Activated CD4-positive, alpha-beta T cell treated with anti-CD3 and anti-CD28 coated beads for 36 hours (primary cell): ENCODE measurements at regions not wholly inside any gene's neighbourhood (a gene's known extent, or its start where the extent isn't known, plus 50 kb on each side); places are given as distances from the start of the nearest gene placed in this dataset.

Experiments used
- ATAC-seq: fragments of 200-7000 bp; cut with Tn5 transposase; one replicate; pipeline ENCODE4 v1.10.0; 2021; ENCODE audit warnings: mild to moderate bottlenecking, moderate library complexity
- CTCF ChIA-PET: fragments of 350-600 bp; sonication (Branson Sonifier 250); formaldehyde crosslinking; loops from one replicate; lab custom pipeline; 2021; ENCODE audit warnings: antibody characterized with exemption; lab: Charles Lee
- POLR2A ChIA-PET: fragments of 350-600 bp; sonication (Branson Sonifier 250); formaldehyde crosslinking; loops from one replicate; lab custom pipeline; 2021; ENCODE audit warnings: antibody characterized with exemption, inconsistent platforms; lab: Charles Lee
- DNase-seq: peaks from one replicate; pipeline ENCODE4 v3.0.0-alpha.2; 2020
- H3K27ac Mint-ChIP-seq: one replicate; pipeline ENCODE4 v1.8.0; 2021; ENCODE audit warnings: mixed read lengths
- H3K27me3 Mint-ChIP-seq: one replicate; pipeline ENCODE4 v1.8.0; 2021; ENCODE audit warnings: mixed read lengths
- H3K36me3 Mint-ChIP-seq: one replicate; pipeline ENCODE4 v1.8.0; 2021; ENCODE audit warnings: low read depth, mixed read lengths
- H3K4me1 Mint-ChIP-seq: one replicate; pipeline ENCODE4 v1.8.0; 2021; ENCODE audit warnings: mixed read lengths
- H3K4me3 Mint-ChIP-seq: one replicate; pipeline ENCODE4 v1.8.0; 2021; ENCODE audit warnings: mild to moderate bottlenecking, moderate library complexity, mixed read lengths
- H3K9me3 Mint-ChIP-seq: one replicate; pipeline ENCODE4 v1.8.0; 2021; ENCODE audit warnings: low read depth, mixed read lengths
- intact Hi-C, 2 experiments: fragments of 100-400 bp; cut with DNase I in 1 of 2; cut with micrococcal nuclease in 1 of 2; formaldehyde crosslinking; loops; one replicate each; pipeline versions ENCODE4 v1.14.2 to v1.15.1; 2022 to 2024; cut with DNase I, micrococcal nuclease

GRCh38 chr3:152038490-152038889 lies 165.0 kb downstream of the SUCNR1 start:
- CTCF ChIA-PET: interaction anchor here (1.1 kb wide), 1 partner anchor 9 kb away, joined by 3 read pairs; no protein-coding TSS in a partner anchor

GRCh38 chr3:152039887-152040286 lies 166.4 kb downstream of the SUCNR1 start:
- intact Hi-C loops: no loop called here
- Mint-ChIP-seq H3K9me3 (peaks cover 12% of the 10 kb centered on the region), H3K27ac (no peak overlapping the region), H3K27me3 (no peaks in the 10 kb centered on the region), H3K4me3 (no peak overlapping the region), H3K36me3 (no peaks in the 10 kb centered on the region), H3K4me1 (peaks cover 3% of the 10 kb centered on the region)
- DNase-seq (no peak), ATAC-seq (peak; percentile 30)
- ChIA-PET POLR2A (interaction anchor here (0.6 kb wide), 1 partner anchor 256 kb away, joined by 3 read pairs; no protein-coding TSS in a partner anchor), CTCF (interaction anchor here (0.6 to 0.9 kb wide), 2 partner anchors 13 to 354 kb away, joined by 3 read pairs; no protein-coding TSS in a partner anchor)

More at GRCh38 chr3:152038490-152038889, 165.0 kb downstream of the SUCNR1 start:
- Mint-ChIP-seq H3K4me1 (peaks cover 3% of the 10 kb centered on the region), H3K4me3 (no peak overlapping the region), H3K9me3 (peaks cover 14% of the 10 kb centered on the region), H3K27me3 (no peaks in the 10 kb centered on the region), H3K27ac (no peak overlapping the region), H3K36me3 (no peaks in the 10 kb centered on the region)
- DNase-seq: no peak
- no peak for ATAC-seq
- POLR2A ChIA-PET: no interaction called here
- intact Hi-C loops: no loop called here

GRCh38 chr3:152040319-152040718 lies 166.9 kb downstream of the SUCNR1 start:
- Mint-ChIP-seq H3K4me3 (no peak overlapping the region), H3K27me3 (no peaks in the 10 kb centered on the region), H3K36me3 (no peaks in the 10 kb centered on the region), H3K27ac (no peak overlapping the region), H3K4me1 (peaks cover 3% of the 10 kb centered on the region), H3K9me3 (peaks cover 9% of the 10 kb centered on the region)
- intact Hi-C loops: no loop called here
- no peak for DNase-seq
- ChIA-PET POLR2A (interaction anchor here (0.6 kb wide), 1 partner anchor 256 kb away, joined by 3 read pairs; no protein-coding TSS in a partner anchor), CTCF (interaction anchor here (0.6 kb wide), 1 partner anchor 354 kb away, joined by 3 read pairs; no protein-coding TSS in a partner anchor)
- ATAC-seq: no peak

GRCh38 chr3:152043620-152044019 lies 170.2 kb downstream of the SUCNR1 start:
- DNase-seq: no peak
- ATAC-seq: no peak
- Mint-ChIP-seq H3K27me3 (no peaks in the 10 kb centered on the region), H3K27ac (no peak overlapping the region), H3K4me1 (peaks cover 3% of the 10 kb centered on the region), H3K4me3 (no peak overlapping the region), H3K36me3 (no peaks in the 10 kb centered on the region), H3K9me3 (peaks cover under 1% of the 10 kb centered on the region)
- ChIA-PET CTCF (interaction anchor here (2.0 kb wide), 1 partner anchor 13 kb away, joined by 6 read pairs; no protein-coding TSS in a partner anchor), POLR2A (interaction anchor here (0.6 kb wide), 1 partner anchor 225 kb away, joined by 3 read pairs; the partner anchor contains the start of gene MBNL1)
- intact Hi-C loops: no loop called here

- ChIA-PET CTCF (interaction anchor here (0.9 to 1.7 kb wide), 2 partner anchors 20 to 29 kb away, joined by 3 read pairs; no protein-coding TSS in a partner anchor), POLR2A (no interaction called here)
- H3K9me3 Mint-ChIP-seq: no peaks in the 10 kb centered on the region
- H3K36me3 Mint-ChIP-seq: no peaks in the 10 kb centered on the region
- H3K27ac Mint-ChIP-seq: no peak overlapping the region
- ATAC-seq (peak; percentile 33), DNase-seq (no peak)
- intact Hi-C loops: no loop called here
- H3K4me1 Mint-ChIP-seq: no peaks in the 10 kb centered on the region
- no peak overlapping the region for H3K4me3 Mint-ChIP-seq
- no peaks in the 10 kb centered on the region for H3K27me3 Mint-ChIP-seq
These were observed 172.8 kb downstream of the SUCNR1 start for GRCh38 chr3:152046280-152046679.

- ChIA-PET POLR2A (no interaction called here), CTCF (no interaction called here)
- no peak for DNase-seq
- H3K27ac Mint-ChIP-seq: no peak overlapping the region
- no peaks in the 10 kb centered on the region for H3K27me3 Mint-ChIP-seq
- no peak for ATAC-seq
- intact Hi-C loops: no loop called here
- no peak overlapping the region for H3K4me3 Mint-ChIP-seq
- no peaks in the 10 kb centered on the region for H3K9me3 Mint-ChIP-seq
- peaks cover 2% of the 10 kb centered on the region for H3K4me1 Mint-ChIP-seq
- no peaks in the 10 kb centered on the region for H3K36me3 Mint-ChIP-seq
These were observed 174.0 kb downstream of the SUCNR1 start for GRCh38 chr3:152047465-152047864.

GRCh38 chr3:152048831-152049230 lies 175.4 kb downstream of the SUCNR1 start:
- POLR2A ChIA-PET: no interaction called here

GRCh38 chr3:152050903-152051302 lies 177.5 kb downstream of the SUCNR1 start:
- H3K4me1 Mint-ChIP-seq: peaks cover 4% of the 10 kb centered on the region
- H3K9me3 Mint-ChIP-seq: no peaks in the 10 kb centered on the region
- ATAC-seq (no peak), DNase-seq (no peak)
- ChIA-PET POLR2A (no interaction called here), CTCF (no interaction called here)
- H3K36me3 Mint-ChIP-seq: no peaks in the 10 kb centered on the region
- intact Hi-C loops: no loop called here
- no peak overlapping the region for H3K4me3 Mint-ChIP-seq
- no peaks in the 10 kb centered on the region for H3K27me3 Mint-ChIP-seq
- H3K27ac Mint-ChIP-seq: no peak overlapping the region

More at GRCh38 chr3:152048831-152049230, 175.4 kb downstream of the SUCNR1 start:
- H3K27ac Mint-ChIP-seq: no peak overlapping the region
- CTCF ChIA-PET: interaction anchor here (0.6 to 1.0 kb wide), 3 partner anchors 13 to 464 kb away, joined by 3 to 4 read pairs (median 3); no protein-coding TSS in a partner anchor
- H3K4me3 Mint-ChIP-seq: no peak overlapping the region
- H3K36me3 Mint-ChIP-seq: no peaks in the 10 kb centered on the region
- no peak for ATAC-seq
- H3K4me1 Mint-ChIP-seq: peaks cover 4% of the 10 kb centered on the region
- H3K9me3 Mint-ChIP-seq: no peaks in the 10 kb centered on the region
- H3K27me3 Mint-ChIP-seq: no peaks in the 10 kb centered on the region
- no peak for DNase-seq
- intact Hi-C loops: no loop called here

- Mint-ChIP-seq H3K9me3 (no peaks in the 10 kb centered on the region), H3K4me1 (peaks cover 4% of the 10 kb centered on the region), H3K36me3 (no peaks in the 10 kb centered on the region), H3K27me3 (no peaks in the 10 kb centered on the region), H3K4me3 (no peak overlapping the region), H3K27ac (no peak overlapping the region)
- POLR2A ChIA-PET: no interaction called here
- CTCF ChIA-PET: interaction anchor here (0.6 to 1.5 kb wide), 3 partner anchors 12 to 238 kb away, joined by 3 read pairs; no protein-coding TSS in a partner anchor
- intact Hi-C loops: no loop called here
- DNase-seq (no peak), ATAC-seq (peak; percentile 47)
These were observed 178.3 kb downstream of the SUCNR1 start for GRCh38 chr3:152051501-152052404.

- intact Hi-C loops: no loop called here
- ChIA-PET CTCF (interaction anchor here (1.5 kb wide), 1 partner anchor 15 kb away, joined by 3 read pairs; no protein-coding TSS in a partner anchor), POLR2A (no interaction called here)
- Mint-ChIP-seq H3K4me1 (peaks cover 4% of the 10 kb centered on the region), H3K36me3 (no peaks in the 10 kb centered on the region), H3K4me3 (no peak overlapping the region), H3K27ac (no peak overlapping the region), H3K27me3 (no peaks in the 10 kb centered on the region), H3K9me3 (no peaks in the 10 kb centered on the region)
- ATAC-seq (no peak), DNase-seq (no peak)
These were observed 180.4 kb downstream of the SUCNR1 start for GRCh38 chr3:152053866-152054265.

- no peak overlapping the region for H3K27ac Mint-ChIP-seq
- no peaks in the 10 kb centered on the region for H3K36me3 Mint-ChIP-seq
- CTCF ChIA-PET: no interaction called here
- peaks cover 4% of the 10 kb centered on the region for H3K4me1 Mint-ChIP-seq
- intact Hi-C loops: no loop called here
- ATAC-seq: no peak
- H3K4me3 Mint-ChIP-seq: no peak overlapping the region
- no peaks in the 10 kb centered on the region for H3K9me3 Mint-ChIP-seq
- no peak for DNase-seq
- no peaks in the 10 kb centered on the region for H3K27me3 Mint-ChIP-seq
- POLR2A ChIA-PET: no interaction called here
These were observed 180.9 kb downstream of the SUCNR1 start for GRCh38 chr3:152054315-152054714.
